ENCODE measurements at regions not wholly inside any gene's neighbourhood (a gene's known extent, or its start where the extent isn't known, plus 50 kb on each side); places are given as distances from the start of the nearest gene placed in this dataset.

DNA sequence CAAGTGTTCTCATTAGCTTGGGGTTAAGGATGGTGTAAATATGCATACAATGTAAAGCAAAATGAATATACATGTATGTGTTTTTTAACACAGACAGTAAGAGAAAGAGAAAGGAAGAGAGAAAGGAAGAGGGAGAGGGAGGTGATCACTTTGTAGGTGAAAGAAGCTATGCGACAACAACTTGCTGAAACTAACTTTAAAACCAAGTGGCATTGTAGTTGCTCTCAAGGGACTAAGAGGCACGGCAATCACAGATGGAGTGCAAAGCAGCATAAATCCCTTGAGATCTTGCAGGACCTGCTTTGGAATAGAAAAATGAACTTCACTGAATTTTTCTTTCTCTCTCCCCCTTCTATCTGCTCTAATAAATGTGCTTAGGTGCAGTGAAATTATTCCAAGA is 1665.0 kb upstream of the TENM3 start:
- TF ChIP-seq POLR2AphosphoS5 (IDR thresholded peaks at IDR 0.05): no peak
- TF ChIP-seq, protein P1, sequence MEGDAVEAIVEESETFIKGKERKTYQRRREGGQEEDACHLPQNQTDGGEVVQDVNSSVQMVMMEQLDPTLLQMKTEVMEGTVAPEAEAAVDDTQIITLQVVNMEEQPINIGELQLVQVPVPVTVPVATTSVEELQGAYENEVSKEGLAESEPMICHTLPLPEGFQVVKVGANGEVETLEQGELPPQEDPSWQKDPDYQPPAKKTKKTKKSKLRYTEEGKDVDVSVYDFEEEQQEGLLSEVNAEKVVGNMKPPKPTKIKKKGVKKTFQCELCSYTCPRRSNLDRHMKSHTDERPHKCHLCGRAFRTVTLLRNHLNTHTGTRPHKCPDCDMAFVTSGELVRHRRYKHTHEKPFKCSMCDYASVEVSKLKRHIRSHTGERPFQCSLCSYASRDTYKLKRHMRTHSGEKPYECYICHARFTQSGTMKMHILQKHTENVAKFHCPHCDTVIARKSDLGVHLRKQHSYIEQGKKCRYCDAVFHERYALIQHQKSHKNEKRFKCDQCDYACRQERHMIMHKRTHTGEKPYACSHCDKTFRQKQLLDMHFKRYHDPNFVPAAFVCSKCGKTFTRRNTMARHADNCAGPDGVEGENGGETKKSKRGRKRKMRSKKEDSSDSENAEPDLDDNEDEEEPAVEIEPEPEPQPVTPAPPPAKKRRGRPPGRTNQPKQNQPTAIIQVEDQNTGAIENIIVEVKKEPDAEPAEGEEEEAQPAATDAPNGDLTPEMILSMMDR (IDR thresholded peaks at IDR 0.05): no peak
- no peak for TF ChIP-seq EP300 (IDR thresholded peaks at IDR 0.05)
- TF ChIP-seq POLR2A (IDR thresholded peaks at IDR 0.05; ENCODE audit: low read depth): no peak

Data from esophagus muscularis mucosa (tissue), 4 donors.